ENCODE measurements at regions not wholly inside any gene's neighbourhood (a gene's known extent, or its start where the extent isn't known, plus 50 kb on each side); places are given as distances from the start of the nearest gene placed in this dataset.

DNA sequence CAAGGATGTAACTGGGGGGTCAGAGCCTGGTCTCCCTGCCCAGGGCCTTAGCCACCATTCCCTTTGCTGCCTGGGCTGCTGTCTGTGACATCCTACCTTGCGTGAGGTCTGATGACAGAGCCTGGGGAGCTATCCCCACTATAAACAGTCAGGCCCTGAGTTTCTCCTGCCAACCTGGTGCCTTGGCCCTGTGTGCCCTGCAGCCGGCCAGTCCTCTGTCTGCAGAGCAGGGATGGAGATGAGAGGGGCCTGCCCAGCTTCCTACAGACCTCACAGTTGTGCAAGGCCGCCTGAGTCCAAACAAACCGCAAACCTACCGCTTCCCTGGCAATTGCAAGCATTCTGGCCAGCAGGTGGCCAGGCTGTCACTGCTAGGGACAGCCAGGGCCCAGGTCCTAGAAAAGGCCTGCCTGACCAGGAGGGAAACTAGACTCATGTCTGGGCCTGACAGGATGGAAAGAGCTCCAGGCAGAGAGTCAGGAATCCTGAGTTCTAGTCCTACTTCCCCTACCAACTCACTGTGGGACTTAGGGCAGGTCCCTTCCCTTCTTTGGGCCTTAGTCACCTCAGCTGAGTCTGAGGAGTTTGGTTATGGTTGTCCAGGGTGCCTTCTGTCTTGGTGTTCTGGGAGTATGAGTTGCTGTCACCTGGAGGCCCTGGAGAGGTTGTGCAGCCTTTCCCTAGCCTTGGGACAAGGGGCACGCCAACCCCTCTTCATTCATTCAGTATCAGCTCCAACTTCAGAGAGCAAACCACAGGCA lies 86.2 kb downstream of the VEGFA start (continued):
- no peak for TF ChIP-seq TFAM (CRISPR knock-in tag; conservative IDR thresholded peaks at IDR 0.05)
- no peak for TF ChIP-seq HMG20B (CRISPR knock-in tag; IDR thresholded peaks at IDR 0.05)
- no peak for TF ChIP-seq SAFB2 (IDR thresholded peaks at IDR 0.05; ENCODE audit: borderline replicate concordance, low read depth, low read length, severe bottlenecking)
- no peak for TF ChIP-seq ZSCAN32 (CRISPR knock-in tag; IDR thresholded peaks at IDR 0.05)
- TF ChIP-seq NR2C1 (IDR thresholded peaks at IDR 0.05) = no peak
- peak; percentile 46; the same call in 1 of the 2 replicates for TF ChIP-seq NR2C1 (tag; IDR thresholded peaks at IDR 0.05)
- TF ChIP-seq STAT5B (CRISPR knock-in tag; IDR thresholded peaks at IDR 0.05) = no peak
- TF ChIP-seq, protein P1, sequence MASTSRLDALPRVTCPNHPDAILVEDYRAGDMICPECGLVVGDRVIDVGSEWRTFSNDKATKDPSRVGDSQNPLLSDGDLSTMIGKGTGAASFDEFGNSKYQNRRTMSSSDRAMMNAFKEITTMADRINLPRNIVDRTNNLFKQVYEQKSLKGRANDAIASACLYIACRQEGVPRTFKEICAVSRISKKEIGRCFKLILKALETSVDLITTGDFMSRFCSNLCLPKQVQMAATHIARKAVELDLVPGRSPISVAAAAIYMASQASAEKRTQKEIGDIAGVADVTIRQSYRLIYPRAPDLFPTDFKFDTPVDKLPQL (IDR thresholded peaks at IDR 0.05; ENCODE audit: extremely low read depth, insufficient read length) = no peak
- no peak for TF ChIP-seq ZNF561 (CRISPR knock-in tag; conservative IDR thresholded peaks at IDR 0.05)
- 0 out of 2 replicates have a peak, but pooled peaks have one; percentile 78 for TF ChIP-seq ZNF584 (CRISPR knock-in tag; IDR thresholded peaks at IDR 0.05; ENCODE audit: low read depth)
- no peak for TF ChIP-seq CBX2 (IDR thresholded peaks at IDR 0.05; ENCODE audit: insufficient read depth, low read length, poor library complexity, severe bottlenecking)
- peak; percentile 85 for TF ChIP-seq HDAC8 (tag; IDR thresholded peaks at IDR 0.05)
- TF ChIP-seq, protein P2, sequence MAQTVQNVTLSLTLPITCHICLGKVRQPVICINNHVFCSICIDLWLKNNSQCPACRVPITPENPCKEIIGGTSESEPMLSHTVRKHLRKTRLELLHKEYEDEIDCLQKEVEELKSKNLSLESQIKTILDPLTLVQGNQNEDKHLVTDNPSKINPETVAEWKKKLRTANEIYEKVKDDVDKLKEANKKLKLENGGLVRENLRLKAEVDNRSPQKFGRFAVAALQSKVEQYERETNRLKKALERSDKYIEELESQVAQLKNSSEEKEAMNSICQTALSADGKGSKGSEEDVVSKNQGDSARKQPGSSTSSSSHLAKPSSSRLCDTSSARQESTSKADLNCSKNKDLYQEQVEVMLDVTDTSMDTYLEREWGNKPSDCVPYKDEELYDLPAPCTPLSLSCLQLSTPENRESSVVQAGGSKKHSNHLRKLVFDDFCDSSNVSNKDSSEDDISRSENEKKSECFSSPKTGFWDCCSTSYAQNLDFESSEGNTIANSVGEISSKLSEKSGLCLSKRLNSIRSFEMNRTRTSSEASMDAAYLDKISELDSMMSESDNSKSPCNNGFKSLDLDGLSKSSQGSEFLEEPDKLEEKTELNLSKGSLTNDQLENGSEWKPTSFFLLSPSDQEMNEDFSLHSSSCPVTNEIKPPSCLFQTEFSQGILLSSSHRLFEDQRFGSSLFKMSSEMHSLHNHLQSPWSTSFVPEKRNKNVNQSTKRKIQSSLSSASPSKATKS (CRISPR knock-in tag; IDR thresholded peaks at IDR 0.05) = 0 out of 2 replicates have a peak, but pooled peaks have one; percentile 34
- no peak for TF ChIP-seq POLR2AphosphoS2 (IDR thresholded peaks at IDR 0.05; ENCODE audit: low read length)
- no peak for TF ChIP-seq CREB1 (IDR thresholded peaks at IDR 0.05)
- no peak for TF ChIP-seq CREB1 (CRISPR knock-in tag; IDR thresholded peaks at IDR 0.05)
- TF ChIP-seq GABPB1 (CRISPR knock-in tag; IDR thresholded peaks at IDR 0.05) = no peak
- TF ChIP-seq, protein P3, sequence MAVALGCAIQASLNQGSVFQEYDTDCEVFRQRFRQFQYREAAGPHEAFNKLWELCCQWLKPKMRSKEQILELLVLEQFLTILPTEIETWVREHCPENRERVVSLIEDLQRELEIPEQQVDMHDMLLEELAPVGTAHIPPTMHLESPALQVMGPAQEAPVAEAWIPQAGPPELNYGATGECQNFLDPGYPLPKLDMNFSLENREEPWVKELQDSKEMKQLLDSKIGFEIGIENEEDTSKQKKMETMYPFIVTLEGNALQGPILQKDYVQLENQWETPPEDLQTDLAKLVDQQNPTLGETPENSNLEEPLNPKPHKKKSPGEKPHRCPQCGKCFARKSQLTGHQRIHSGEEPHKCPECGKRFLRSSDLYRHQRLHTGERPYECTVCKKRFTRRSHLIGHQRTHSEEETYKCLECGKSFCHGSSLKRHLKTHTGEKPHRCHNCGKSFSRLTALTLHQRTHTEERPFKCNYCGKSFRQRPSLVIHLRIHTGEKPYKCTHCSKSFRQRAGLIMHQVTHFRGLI (CRISPR knock-in tag; IDR thresholded peaks at IDR 0.05) = no peak
- no peak for TF ChIP-seq PPARD (CRISPR knock-in tag; IDR thresholded peaks at IDR 0.05)
- TF ChIP-seq, protein P4, sequence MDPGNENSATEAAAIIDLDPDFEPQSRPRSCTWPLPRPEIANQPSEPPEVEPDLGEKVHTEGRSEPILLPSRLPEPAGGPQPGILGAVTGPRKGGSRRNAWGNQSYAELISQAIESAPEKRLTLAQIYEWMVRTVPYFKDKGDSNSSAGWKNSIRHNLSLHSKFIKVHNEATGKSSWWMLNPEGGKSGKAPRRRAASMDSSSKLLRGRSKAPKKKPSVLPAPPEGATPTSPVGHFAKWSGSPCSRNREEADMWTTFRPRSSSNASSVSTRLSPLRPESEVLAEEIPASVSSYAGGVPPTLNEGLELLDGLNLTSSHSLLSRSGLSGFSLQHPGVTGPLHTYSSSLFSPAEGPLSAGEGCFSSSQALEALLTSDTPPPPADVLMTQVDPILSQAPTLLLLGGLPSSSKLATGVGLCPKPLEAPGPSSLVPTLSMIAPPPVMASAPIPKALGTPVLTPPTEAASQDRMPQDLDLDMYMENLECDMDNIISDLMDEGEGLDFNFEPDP (CRISPR knock-in tag; IDR thresholded peaks at IDR 0.05) = no peak
- TF ChIP-seq ARID1B (IDR thresholded peaks at IDR 0.05) = no peak
- TF ChIP-seq POLR2G (IDR thresholded peaks at IDR 0.05; ENCODE audit: low read depth, low read length) = no peak
- TF ChIP-seq ETS2 (tag; IDR thresholded peaks at IDR 0.05; ENCODE audit: borderline replicate concordance, poor library complexity, severe bottlenecking) = no peak
- no peak for TF ChIP-seq HIVEP1 (CRISPR knock-in tag; IDR thresholded peaks at IDR 0.05)

Measured in K562 (cell line).